OCI-LY3 (cell line): ENCODE measurements at regions not wholly inside any gene's neighbourhood (a gene's known extent, or its start where the extent isn't known, plus 50 kb on each side); places are given as distances from the start of the nearest gene placed in this dataset.

Experiments used
- H2AFZ ChIP-seq: fragments of 200-600, 300-600 bp; shearing (Covaris generic); 2 replicates; pipeline ENCODE4 v1.6.0; 2014; ENCODE audit warnings: antibody characterized with exemption, low read depth, low read length
- H3K27ac ChIP-seq: fragments of 200-600, 300-600 bp; sonication (generic); 2 replicates; pipeline ENCODE4 v1.5.1; 2014; ENCODE audit warnings: mild to moderate bottlenecking, low read length, moderate library complexity, mixed read lengths
- H3K27me3 ChIP-seq: fragments of 200-600, 300-600 bp; sonication (generic); 2 replicates; pipeline ENCODE4 v1.6.1; 2014; ENCODE audit warnings: low read depth, low read length, mixed read lengths
- H3K36me3 ChIP-seq: fragments of 200-600, 300-600 bp; sonication (generic); replicated peaks from 2 replicates; pipeline ENCODE3; 2014; ENCODE audit warnings: low read depth, low read length, mixed read lengths
- H3K4me1 ChIP-seq: fragments of 300-600, 200-600 bp; sonication (generic); 2 replicates; pipeline ENCODE4 v1.6.1; 2014; ENCODE audit warnings: low read length, mixed read lengths
- H3K4me2 ChIP-seq: fragments of 200-600, 300-600 bp; sonication (generic); 2 replicates; pipeline ENCODE4 v1.6.1; 2014; ENCODE audit warnings: low read length, mixed read lengths
- H3K4me3 ChIP-seq: fragments of 300-600, 200-600 bp; sonication (generic); 2 replicates; pipeline ENCODE4 v1.5.1; 2014; ENCODE audit warnings: antibody characterized with exemption, mild to moderate bottlenecking, low read length, moderate library complexity
- H3K79me2 ChIP-seq: fragments of 300-600, 200-600 bp; shearing (Covaris generic); 2 replicates; pipeline ENCODE4 v1.6.1; 2014; ENCODE audit warnings: mild to moderate bottlenecking, low read length, mixed read lengths
- H3K9ac ChIP-seq: fragments of 300-600, 200-600 bp; shearing (Covaris generic); 2 replicates; pipeline ENCODE4 v1.6.0; 2014; ENCODE audit warnings: mild to moderate bottlenecking, low read length, moderate library complexity
- H3K9me3 ChIP-seq: fragments of 200-600, 300-600 bp; shearing (Covaris generic); 2 replicates; pipeline ENCODE4 v1.6.1; 2014; ENCODE audit warnings: low read length, mixed read lengths; ENCODE audit not compliant: insufficient read depth
- H4K20me1 ChIP-seq: fragments of 200-600, 300-600 bp; sonication (generic); 2 replicates; pipeline ENCODE4 v1.6.1; 2016; ENCODE audit warnings: low read length, mixed read lengths; ENCODE audit not compliant: insufficient read depth
- CTCF ChIP-seq: fragments of 200-600, 300-600 bp; sonication (generic); IDR thresholded peaks from 2 replicates; pipeline ENCODE4 v1.5.1; 2014; ENCODE audit warnings: antibody characterized with exemption, low read length, low read depth
- EZH2phosphoT487 ChIP-seq: fragments of 200-600 bp; shearing (Covaris generic); IDR thresholded peaks from 2 replicates; pipeline ENCODE4 v1.6.1; 2018; ENCODE audit warnings: antibody characterized with exemption, mixed run types, low read depth

DNA sequence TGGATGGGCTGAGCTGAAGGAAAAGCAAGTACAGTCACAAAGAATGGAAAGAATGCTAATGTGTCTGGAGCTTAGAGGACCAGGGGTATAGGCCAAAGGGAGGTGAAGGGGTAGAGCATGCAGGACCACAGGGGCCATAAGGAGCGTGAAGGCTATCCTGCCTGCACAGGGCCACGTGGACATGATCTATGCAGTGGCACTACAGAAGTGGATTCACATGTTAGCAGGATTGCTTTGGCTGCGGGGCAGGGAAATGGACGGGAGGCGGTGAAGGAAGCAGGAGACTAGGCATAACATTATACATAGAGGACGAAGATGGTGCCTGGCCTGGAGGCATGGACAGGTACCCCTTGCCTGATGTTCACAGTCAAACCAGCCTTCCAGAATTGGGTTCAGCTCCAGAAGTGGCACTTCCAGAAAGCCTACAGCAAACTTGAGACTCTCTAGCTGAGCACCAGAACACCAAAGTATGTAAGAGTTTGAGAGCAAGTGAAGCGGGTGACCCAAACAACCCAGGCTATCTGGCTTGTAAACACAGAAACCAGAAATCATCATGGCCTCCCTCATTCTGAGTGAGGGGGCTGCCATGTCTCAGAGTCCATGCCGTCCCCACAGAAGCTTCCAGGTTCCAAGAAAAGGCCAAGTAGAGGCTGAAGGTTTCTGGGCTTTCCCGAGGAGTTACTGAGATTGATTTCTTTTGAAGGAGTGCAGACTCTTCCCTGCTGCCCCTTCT is 135.5 kb upstream of the JUN start:
- H3K4me2 ChIP-seq: no peak overlapping the region
- no peaks in the 10 kb centered on the region for H3K4me1 ChIP-seq
- TF ChIP-seq EZH2phosphoT487 (no peak), CTCF (no peak)
- H3K27me3 ChIP-seq: no peaks in the 10 kb centered on the region
- H2AFZ ChIP-seq: no peak overlapping the region
- H3K79me2 ChIP-seq: no peaks in the 10 kb centered on the region
- no peak overlapping the region for H3K27ac ChIP-seq
- no peak overlapping the region for H3K4me3 ChIP-seq
- H3K36me3 ChIP-seq: no peaks in the 10 kb centered on the region
- no peaks in the 10 kb centered on the region for H3K9me3 ChIP-seq
- H3K9ac ChIP-seq: no peak overlapping the region
- H4K20me1 ChIP-seq: no peaks in the 10 kb centered on the region

- Histone ChIP-seq H3K4me2 (no peak overlapping the region), H4K20me1 (no peaks in the 10 kb centered on the region), H3K4me3 (no peak overlapping the region), H3K27ac (no peak overlapping the region), H3K36me3 (no peaks in the 10 kb centered on the region), H3K79me2 (no peaks in the 10 kb centered on the region), H3K9me3 (no peaks in the 10 kb centered on the region), H3K27me3 (no peaks in the 10 kb centered on the region), H2AFZ (no peak overlapping the region), H3K9ac (no peak overlapping the region), H3K4me1 (no peaks in the 10 kb centered on the region)
- no peak for TF ChIP-seq CTCF
- no peak for TF ChIP-seq EZH2phosphoT487
Measured at GRCh38 chr1:58919959-58920321, 136.1 kb upstream of the JUN start.

GRCh38 chr1:58921342-58921741 is 137.5 kb upstream of the JUN start:
- TF ChIP-seq EZH2phosphoT487 (no peak), CTCF (no peak)
- no peaks in the 10 kb centered on the region for H3K9me3 ChIP-seq
- no peak overlapping the region for H2AFZ ChIP-seq

GRCh38 chr1:58921751-58922150 is 137.9 kb upstream of the JUN start:
- Histone ChIP-seq H3K27me3 (no peaks in the 10 kb centered on the region), H3K79me2 (no peaks in the 10 kb centered on the region), H4K20me1 (no peaks in the 10 kb centered on the region), H3K36me3 (no peaks in the 10 kb centered on the region), H3K4me3 (no peak overlapping the region), H3K9me3 (no peaks in the 10 kb centered on the region), H2AFZ (no peak overlapping the region), H3K27ac (no peak overlapping the region), H3K9ac (no peak overlapping the region), H3K4me2 (no peak overlapping the region), H3K4me1 (peaks cover 8% of the 10 kb centered on the region)
- TF ChIP-seq EZH2phosphoT487 (no peak), CTCF (no peak)

More at GRCh38 chr1:58921342-58921741, 137.5 kb upstream of the JUN start:
- Histone ChIP-seq H3K9ac (no peak overlapping the region), H3K4me1 (peaks cover 4% of the 10 kb centered on the region), H3K27me3 (no peaks in the 10 kb centered on the region), H3K4me2 (no peak overlapping the region), H3K27ac (no peak overlapping the region), H3K4me3 (no peak overlapping the region), H3K79me2 (no peaks in the 10 kb centered on the region), H3K36me3 (no peaks in the 10 kb centered on the region), H4K20me1 (no peaks in the 10 kb centered on the region)
